Calu3 (cell line): ENCODE measurements at regions not wholly inside any gene's neighbourhood (a gene's known extent, or its start where the extent isn't known, plus 50 kb on each side); places are given as distances from the start of the nearest gene placed in this dataset.

Experiments used
- BruUV-seq: library from RNA; stranded (reverse); fragments of 400-500 nt; replicated peaks from 2 replicates; lab custom pipeline; 2021; lab: Mats Ljungman, UMichigan
- CTCF ChIA-PET: fragments of 300-600 bp; sonication (Branson Sonifier 250); formaldehyde crosslinking; loops from one replicate; lab custom pipeline; 2022; ENCODE audit warnings: antibody characterized with exemption; lab: Charles Lee
- DNase-seq: peaks from one replicate; pipeline ENCODE4 v3.0.0; 2022
- H3K27ac Mint-ChIP-seq: one replicate; pipeline ENCODE4 v1.8.0; 2022; ENCODE audit warnings: mixed read lengths; ENCODE audit not compliant: unreplicated experiment
- H3K27me3 Mint-ChIP-seq: one replicate; pipeline ENCODE4 v1.8.0; 2022; ENCODE audit warnings: mixed read lengths; ENCODE audit not compliant: unreplicated experiment
- H3K36me3 Mint-ChIP-seq: one replicate; pipeline ENCODE4 v1.8.0; 2022; ENCODE audit warnings: mild to moderate bottlenecking, moderate library complexity, mixed read lengths; ENCODE audit not compliant: insufficient read depth, unreplicated experiment
- H3K4me1 Mint-ChIP-seq: one replicate; pipeline ENCODE4 v1.8.0; 2022; ENCODE audit warnings: mild to moderate bottlenecking, low read depth, mixed read lengths; ENCODE audit not compliant: unreplicated experiment
- H3K4me3 Mint-ChIP-seq: one replicate; pipeline ENCODE4 v1.8.0; 2022; ENCODE audit warnings: mild to moderate bottlenecking, low read depth, moderate library complexity, mixed read lengths; ENCODE audit not compliant: unreplicated experiment
- H3K9me3 Mint-ChIP-seq: one replicate; pipeline ENCODE4 v1.8.0; 2022; ENCODE audit warnings: low read depth, mixed read lengths; ENCODE audit not compliant: unreplicated experiment
- CTCF ChIP-seq: fragments of 200-600 bp; IDR thresholded peaks from one replicate; pipeline ENCODE4 v1.8.0; 2022; ENCODE audit warnings: antibody characterized with exemption; ENCODE audit not compliant: unreplicated experiment
- intact Hi-C: fragments of 100-400 bp; cut with micrococcal nuclease; formaldehyde crosslinking; loops from one replicate; pipeline ENCODE4 v1.10.0; 2022; ENCODE audit not compliant: unreplicated experiment

- BruUV-seq: no TSS peak
- Mint-ChIP-seq H3K4me3 (no peak overlapping the region), H3K27ac (no peak overlapping the region), H3K27me3 (no peaks in the 10 kb centered on the region), H3K4me1 (no peaks in the 10 kb centered on the region), H3K9me3 (peaks cover 4% of the 10 kb centered on the region), H3K36me3 (no peaks in the 10 kb centered on the region)
- DNase-seq: no peak
- TF ChIP-seq CTCF: no peak
- intact Hi-C loops: no loop called here
- CTCF ChIA-PET: no interaction called here
These were observed 431.4 kb downstream of the BRINP3 start for GRCh38 chr1:190046231-190046630.
